Cardiac septum (tissue), 1 donor: ENCODE measurements at regions not wholly inside any gene's neighbourhood (a gene's known extent, or its start where the extent isn't known, plus 50 kb on each side); places are given as distances from the start of the nearest gene placed in this dataset.

Experiments
- DNase-seq: peaks from one replicate; pipeline ENCODE4 v3.0.0-alpha.2; 2020; ENCODE audit warnings: low spot score
- intact Hi-C: fragments of 100-400 bp; cut with DNase I; formaldehyde crosslinking; loops from one replicate; pipeline ENCODE4 v1.14.0; 2022
- donor health status: DM: no; HTN: no; CAD: no.

- no peak for DNase-seq
- intact Hi-C loops: no loop called here
Observed at GRCh38 chr17:72287586-72287985, 166.8 kb downstream of the SOX9 start.

- intact Hi-C loops: loop anchor here (5.0 kb wide), 1 partner anchor 172 kb away; the partner anchor contains the start of gene SOX9
- no peak for DNase-seq
Observed at GRCh38 chr17:72294487-72294893, 173.7 kb downstream of the SOX9 start.

DNA sequence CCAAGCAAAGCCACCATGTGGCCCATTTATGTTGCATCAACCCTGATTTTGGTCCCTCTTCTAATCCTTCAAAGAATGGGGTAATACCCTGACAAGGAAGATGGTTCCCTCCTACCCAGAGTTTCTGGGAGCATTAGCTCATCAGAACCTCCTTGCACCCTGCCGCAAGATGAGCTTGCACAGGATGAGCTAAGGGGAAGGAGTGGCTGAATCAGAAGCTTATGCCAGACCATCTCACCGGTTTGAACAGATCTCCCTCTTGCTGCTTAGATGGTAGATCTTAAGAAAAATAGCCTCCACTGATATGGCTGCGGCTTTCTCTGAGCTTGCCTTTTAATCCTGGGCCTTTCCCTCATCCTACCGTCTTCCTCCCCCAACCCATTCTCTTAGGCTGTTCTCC lies 175.1 kb downstream of the SOX9 start:
- DNase-seq: no peak
- intact Hi-C loops: loop anchor here (5.0 kb wide), 1 partner anchor 46 kb away; no protein-coding TSS in a partner anchor

- no peak for DNase-seq
- intact Hi-C loops: loop anchor here (5.0 kb wide), 1 partner anchor 46 kb away; no protein-coding TSS in a partner anchor
Observed at GRCh38 chr17:72296456-72296855, 175.6 kb downstream of the SOX9 start.

DNA sequence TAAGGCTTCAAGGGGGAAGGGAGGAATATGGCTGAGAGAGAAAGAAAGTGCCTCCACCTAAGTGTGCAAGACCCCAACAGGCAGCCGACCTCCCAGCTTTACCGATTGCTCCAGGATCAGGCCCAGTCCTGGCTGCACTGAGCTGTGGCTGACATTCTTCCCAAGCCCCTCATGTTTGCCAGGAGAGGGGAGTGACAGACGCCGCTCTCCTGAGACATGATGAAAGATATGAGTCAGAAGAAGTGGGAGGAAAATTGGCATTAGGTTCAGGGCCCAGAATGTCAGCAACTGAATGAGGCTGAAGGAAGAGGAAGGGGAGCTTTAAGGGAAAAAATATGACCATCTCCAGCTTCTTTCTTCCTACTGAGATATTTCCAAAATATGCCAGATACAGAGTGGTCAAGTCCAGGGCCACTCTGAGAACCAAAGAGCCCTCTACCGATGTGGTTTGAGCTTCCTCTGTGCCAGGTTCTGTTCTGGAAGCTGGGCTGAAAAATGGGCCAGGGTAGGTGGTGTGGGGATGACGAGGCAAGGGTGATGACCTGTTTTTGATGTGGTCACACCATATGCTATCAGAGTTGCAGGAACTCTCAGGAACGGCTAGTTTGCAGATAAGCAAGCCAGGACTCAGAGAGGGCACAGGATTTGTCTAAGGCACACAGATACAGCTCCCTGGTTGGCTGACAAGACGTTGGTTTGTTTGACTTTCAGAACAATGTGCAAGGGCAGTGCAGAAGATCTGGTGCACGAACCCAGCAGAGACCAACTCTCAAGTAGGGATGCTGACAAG lies 176.7 kb downstream of the SOX9 start:
- no peak for DNase-seq
- intact Hi-C loops: loop anchor here (5.0 kb wide), 1 partner anchor 45 kb away; no protein-coding TSS in a partner anchor

DNA sequence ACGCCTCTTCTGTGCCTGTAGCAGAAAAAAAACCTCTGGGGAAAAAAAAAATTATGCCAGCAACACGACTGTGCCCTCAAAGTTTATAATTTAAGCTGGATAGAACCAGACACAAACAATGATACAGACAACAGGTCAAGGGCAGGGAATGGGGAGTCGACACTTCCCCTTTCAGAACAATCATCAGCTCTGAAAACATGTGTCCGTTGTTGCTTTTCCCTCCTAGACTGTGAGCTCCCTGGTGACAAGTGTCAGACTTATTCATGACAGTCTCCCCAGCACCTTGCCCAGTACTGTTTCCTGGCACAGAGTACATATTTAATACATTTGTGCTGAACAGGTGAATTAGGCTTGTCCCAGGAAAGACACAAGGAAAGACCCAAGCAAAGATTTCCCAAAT lies 178.3 kb downstream of the SOX9 start:
- no peak for DNase-seq
- intact Hi-C loops: loop anchor here (5.0 kb wide), 1 partner anchor 43 kb away; no protein-coding TSS in a partner anchor

DNA sequence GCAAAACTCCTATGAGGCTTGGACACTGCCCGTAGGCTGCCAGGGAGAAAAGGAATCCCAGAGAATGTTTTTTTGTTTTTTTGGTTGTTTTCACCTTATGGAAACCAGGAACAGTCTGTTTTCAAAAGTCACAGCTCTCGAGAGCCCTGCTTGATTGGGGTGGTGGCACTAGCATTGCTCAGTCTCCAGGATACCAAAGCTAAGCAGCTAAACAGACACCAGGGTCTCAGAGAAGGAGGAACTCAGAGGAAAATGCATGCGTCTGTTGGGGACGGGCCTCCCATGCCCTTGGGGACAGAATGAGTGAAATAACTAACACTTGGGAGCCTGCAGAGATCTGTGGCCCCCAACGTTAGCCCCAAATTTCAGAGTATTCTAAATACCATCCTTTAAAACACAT lies 178.8 kb downstream of the SOX9 start:
- intact Hi-C loops: loop anchor here (5.0 kb wide), 1 partner anchor 43 kb away; no protein-coding TSS in a partner anchor
- DNase-seq: no peak

GRCh38 chr17:72301887-72302286 lies 181.1 kb downstream of the SOX9 start:
- no peak for DNase-seq

GRCh38 chr17:72302735-72303134 lies 181.9 kb downstream of the SOX9 start:
- intact Hi-C loops: no loop called here
- no peak for DNase-seq

More at GRCh38 chr17:72301887-72302286, 181.1 kb downstream of the SOX9 start:
- intact Hi-C loops: no loop called here

- intact Hi-C loops: no loop called here
- no peak for DNase-seq
Observed at GRCh38 chr17:72303787-72304733, 183.2 kb downstream of the SOX9 start.

DNA sequence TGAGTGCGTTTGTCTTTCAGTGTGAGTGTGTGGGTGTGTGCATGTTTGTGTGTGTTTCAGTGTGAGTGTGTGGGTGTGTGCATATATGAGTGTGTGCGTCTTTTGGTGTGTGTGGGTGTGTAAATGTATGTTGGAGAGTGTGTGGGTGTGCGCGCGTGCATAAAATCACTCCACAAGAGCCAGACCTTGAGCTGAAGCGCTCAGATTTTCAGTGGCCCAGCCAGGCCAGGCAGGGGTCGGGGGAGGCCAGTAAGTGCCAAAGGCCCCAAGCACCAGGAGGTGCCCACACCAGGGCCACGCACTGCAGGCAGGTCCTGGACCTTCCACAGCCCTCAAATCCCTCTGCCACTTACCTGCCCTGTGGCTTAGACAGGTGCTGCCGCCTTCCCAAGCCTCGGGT lies 184.0 kb downstream of the SOX9 start:
- no peak for DNase-seq
- intact Hi-C loops: no loop called here

DNA sequence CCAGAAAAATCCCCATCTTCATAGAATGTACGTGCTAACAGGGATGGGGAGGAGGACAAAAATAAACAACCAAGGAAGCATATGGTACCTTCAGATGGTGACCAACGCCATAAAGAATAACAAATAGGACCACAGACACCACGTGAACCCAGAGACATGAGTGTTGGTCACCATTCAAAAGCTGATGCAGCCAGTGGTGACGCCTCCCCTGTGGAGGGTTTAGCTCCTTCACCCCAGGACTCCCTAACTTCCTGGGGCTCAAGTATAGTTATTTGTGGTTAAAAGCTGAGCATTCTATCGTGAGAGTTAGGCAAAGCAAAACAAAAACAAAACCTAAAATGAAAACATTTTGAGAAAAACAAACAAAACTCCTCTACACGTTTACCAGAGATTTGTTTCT lies 184.7 kb downstream of the SOX9 start:
- intact Hi-C loops: no loop called here

GRCh38 chr17:72306037-72306436 lies 185.2 kb downstream of the SOX9 start:
- no peak for DNase-seq
- intact Hi-C loops: no loop called here

More for the DNA sequence above, 184.7 kb downstream of the SOX9 start:
- no peak for DNase-seq

DNA sequence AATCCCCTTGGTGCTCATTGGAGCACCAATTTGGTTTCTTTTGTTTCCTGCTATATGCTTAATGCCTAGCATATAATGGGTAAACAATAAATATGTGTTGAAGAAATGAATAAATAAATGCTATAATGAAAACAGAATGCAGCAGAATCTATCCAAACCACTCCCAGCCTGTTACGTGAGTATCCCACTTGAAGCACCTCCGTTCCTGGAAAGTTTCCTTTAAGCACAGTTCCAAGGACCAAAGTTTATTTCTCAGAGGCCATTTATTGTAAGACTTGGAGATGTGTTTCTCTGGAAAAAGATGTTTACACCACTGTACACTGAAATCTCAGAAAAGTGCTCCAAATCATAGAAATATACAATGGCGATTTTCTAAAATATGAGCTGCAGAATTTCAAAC lies 187.0 kb downstream of the SOX9 start:
- no peak for DNase-seq

GRCh38 chr17:72308744-72309385 lies 188.0 kb downstream of the SOX9 start:
- intact Hi-C loops: no loop called here
- no peak for DNase-seq

More for the DNA sequence above, 187.0 kb downstream of the SOX9 start:
- intact Hi-C loops: no loop called here

- DNase-seq: peak; percentile 3
- intact Hi-C loops: no loop called here
Observed at GRCh38 chr17:72311004-72311403, 190.2 kb downstream of the SOX9 start.

DNA sequence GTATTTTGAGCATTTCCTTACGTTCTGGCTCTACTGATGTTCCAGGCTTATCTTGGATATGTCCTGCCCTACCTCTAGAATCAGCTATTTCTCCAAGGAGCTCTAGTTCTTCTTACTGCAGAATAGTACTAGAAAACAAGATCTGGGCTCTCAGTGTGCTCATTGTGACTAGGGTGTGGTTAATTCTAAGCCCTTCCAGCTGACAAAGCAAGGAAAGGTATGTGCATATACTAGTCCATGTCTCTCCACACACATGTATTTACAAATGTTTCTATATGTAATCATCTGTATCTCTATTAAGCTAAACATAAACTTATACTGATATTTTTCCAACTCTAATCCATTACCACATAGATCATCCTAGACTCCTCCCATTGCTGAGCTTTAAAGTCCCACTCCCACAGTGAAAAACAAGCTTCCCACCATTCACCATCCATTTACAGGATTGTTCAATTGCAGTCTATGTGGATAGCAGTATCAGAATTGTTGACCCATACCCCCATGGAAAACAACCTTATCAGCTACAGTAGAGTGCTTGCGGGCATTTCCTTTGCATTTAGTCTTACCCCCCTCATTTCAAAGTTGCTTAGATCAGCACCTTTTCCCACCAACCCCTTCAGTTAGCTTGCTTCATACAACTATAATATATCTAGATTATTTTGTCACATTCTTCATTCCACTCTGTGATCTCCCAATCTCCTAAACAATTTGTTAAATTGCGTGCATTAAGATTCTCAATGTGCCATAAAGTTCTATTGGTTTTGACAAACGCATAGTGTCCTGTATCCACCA lies 194.5 kb downstream of the SOX9 start:
- intact Hi-C loops: no loop called here
- DNase-seq: no peak

DNA sequence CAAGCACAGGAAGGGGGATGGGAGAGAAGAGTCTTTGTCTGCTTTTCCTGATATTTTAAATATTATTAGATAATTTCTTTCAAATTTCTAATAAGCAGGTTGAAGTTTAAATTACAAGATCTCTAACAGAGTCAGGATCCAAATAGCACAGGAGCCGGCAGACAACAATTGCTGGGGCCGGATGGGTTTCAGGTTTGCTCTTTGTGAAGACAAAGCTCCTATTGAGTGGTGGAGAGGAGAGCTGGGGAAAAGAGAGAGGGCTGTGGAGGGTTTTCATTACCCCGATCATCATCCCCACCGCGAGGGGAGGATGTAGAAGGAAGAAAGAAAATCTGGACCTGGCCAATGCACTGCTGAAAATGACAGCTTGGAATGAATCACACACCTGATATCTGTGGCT lies 197.3 kb downstream of the SOX9 start:
- intact Hi-C loops: no loop called here
- peak; percentile 53 for DNase-seq

DNA sequence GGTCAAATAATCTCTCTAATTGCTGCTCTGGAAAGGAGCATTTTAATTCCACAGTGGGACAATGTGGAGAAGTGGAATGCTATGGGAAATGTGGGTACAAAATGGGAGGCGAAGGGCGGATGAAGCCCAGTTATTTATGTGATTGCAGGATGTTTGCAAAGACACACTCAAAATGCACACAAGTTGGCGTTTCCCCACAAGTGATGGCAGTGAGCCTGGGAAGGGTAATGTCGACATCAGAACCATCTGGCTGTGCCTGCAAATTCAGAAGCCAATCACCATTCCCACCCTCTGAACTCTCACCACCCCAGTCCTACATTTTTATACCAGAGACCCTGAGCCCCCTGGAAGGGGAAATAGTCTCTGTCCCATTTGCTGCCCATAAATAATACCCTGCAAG lies 201.1 kb downstream of the SOX9 start:
- intact Hi-C loops: no loop called here
- no peak for DNase-seq
